C4-2B (cell line): ENCODE measurements at regions not wholly inside any gene's neighbourhood (a gene's known extent, or its start where the extent isn't known, plus 50 kb on each side); places are given as distances from the start of the nearest gene placed in this dataset.

Experiments used
- ZFX ChIP-seq: fragments of 450-650 bp; IDR thresholded peaks from 2 replicates; pipeline ENCODE4 v1.6.1; 2017
- TF ChIP-seq, protein P1 (sequence below): fragments of 450-650 bp; conservative IDR thresholded peaks from 2 replicates; pipeline ENCODE4 v1.5.1; 2017; ENCODE audit warnings: mild to moderate bottlenecking

DNA sequence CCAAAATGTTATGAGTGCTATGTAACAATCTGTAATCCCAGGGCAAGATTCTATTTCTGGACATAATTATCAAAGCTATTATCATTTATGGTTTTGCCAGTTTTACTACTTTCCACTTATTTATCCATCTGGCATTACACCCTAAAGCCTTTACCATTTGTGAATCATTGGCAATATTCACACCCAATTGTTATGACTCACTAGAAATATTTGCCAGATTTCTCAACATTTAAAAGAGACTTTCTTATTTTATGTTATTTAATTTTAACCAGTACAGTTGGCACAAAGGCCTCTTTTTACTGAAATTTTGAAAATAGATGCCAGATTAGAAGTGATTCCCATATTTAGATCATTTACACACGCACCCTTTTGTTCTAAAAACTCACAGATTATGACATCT is 242.7 kb upstream of the WDFY3 start:
- TF ChIP-seq, protein P1, sequence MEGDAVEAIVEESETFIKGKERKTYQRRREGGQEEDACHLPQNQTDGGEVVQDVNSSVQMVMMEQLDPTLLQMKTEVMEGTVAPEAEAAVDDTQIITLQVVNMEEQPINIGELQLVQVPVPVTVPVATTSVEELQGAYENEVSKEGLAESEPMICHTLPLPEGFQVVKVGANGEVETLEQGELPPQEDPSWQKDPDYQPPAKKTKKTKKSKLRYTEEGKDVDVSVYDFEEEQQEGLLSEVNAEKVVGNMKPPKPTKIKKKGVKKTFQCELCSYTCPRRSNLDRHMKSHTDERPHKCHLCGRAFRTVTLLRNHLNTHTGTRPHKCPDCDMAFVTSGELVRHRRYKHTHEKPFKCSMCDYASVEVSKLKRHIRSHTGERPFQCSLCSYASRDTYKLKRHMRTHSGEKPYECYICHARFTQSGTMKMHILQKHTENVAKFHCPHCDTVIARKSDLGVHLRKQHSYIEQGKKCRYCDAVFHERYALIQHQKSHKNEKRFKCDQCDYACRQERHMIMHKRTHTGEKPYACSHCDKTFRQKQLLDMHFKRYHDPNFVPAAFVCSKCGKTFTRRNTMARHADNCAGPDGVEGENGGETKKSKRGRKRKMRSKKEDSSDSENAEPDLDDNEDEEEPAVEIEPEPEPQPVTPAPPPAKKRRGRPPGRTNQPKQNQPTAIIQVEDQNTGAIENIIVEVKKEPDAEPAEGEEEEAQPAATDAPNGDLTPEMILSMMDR: no peak
- TF ChIP-seq ZFX: no peak
